SW480 (cell line): ENCODE measurements at regions not wholly inside any gene's neighbourhood (a gene's known extent, or its start where the extent isn't known, plus 50 kb on each side); places are given as distances from the start of the nearest gene placed in this dataset.
A peak's percentile ranks its signal among the peaks of the same experiment; 100 is the strongest.

Experiments used
- DNase-seq: peaks from one replicate; pipeline ENCODE4 v3.0.0-alpha.2; 2016; ENCODE audit warnings: low spot score

DNA sequence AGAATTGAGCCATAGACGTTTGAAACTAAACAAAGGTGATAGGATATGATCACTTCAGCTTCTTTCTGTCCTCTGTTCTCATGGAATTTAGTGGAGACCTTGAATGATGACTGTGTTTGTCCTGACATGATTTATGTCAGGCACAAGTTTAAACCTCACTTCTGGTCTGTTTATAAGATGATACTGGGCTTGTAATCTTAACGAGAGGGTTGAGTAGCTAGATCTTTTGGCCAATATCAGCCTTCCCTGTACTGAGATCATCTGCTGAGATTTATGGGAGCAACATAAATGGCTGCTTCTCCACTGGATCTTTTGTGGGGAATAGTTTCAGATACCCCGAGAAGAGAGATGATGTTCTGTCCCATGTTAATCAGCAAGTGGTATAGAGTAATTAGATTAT, 121.8 kb upstream of the OBI1 start:
- DNase-seq, result no peak

DNA sequence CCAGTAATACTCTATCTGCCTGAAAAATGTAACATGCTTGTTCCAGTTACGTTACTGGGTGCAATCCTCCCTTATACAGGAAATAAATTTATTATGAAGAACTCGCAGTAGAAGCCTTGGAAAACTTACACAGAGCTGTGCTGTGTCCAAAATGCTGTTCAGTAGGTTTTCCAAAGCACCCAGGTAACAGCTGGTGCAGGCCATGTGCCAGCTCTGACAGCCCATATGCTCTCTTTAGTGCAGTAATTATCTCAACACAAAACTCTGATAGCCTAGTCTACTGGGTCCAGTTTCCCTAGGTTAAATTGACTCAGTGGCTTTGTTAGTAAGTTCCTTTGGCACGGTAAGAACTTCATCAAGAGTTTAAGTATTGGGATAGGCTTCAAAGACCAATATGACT, 120.7 kb upstream of the OBI1 start:
- no peak for DNase-seq

DNA sequence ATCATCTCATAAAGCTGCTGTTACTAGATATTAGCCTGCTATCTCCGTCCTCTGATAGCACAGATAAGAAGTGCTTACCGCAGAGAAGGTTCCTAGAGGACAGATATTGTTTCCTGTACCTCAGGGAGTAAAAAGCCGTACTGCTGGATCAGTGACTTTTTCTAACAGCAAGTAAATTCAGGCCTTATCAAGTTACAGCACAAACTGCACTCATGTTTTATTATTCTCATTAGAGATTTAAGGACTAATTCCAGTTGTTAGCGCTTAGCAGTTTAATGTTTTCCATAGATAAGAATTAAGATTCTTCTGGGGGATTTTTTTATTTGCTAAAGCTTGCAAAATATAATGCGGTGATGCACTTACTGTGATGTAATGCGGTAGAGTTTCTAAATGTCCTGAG, 119.0 kb upstream of the OBI1 start:
- no peak for DNase-seq

DNA sequence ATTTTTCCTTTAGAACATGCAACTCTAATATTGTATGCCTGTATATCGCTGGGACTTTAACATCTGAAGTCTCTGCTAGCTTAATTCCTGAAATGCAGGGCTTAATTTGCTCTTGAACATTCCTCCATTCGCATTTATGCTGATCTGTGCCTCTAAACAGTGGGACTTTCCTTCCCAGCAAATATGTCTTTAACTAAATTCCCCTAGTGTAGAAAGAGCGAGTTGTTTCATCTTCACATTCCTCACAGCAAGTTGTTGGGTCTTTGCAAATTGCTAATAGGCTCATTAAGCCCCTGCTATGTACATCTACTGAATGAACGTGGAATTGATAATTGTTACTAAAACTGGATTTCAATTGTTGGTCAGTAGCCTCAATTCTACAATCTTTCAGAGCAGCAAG, 118.4 kb upstream of the OBI1 start:
- no peak for DNase-seq

DNA sequence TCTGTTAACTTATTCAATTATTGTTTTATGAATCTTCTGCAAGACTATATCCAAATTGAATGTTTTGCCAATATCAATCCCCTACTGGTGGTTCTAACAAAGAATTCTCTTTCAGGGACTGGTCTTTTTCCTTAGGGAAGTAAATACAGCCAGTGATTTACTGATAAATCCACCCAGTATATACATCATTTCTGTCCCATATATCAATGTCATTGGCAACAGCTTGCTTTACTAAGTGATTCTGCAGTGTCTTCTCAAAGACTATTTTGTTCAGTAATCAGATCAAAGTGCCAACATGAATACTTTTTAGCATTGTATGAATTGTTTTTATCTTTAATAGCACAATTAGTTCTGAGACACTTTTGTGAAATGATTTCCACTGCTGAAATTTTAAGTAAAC, 114.0 kb upstream of the OBI1 start:
- no peak for DNase-seq

DNA sequence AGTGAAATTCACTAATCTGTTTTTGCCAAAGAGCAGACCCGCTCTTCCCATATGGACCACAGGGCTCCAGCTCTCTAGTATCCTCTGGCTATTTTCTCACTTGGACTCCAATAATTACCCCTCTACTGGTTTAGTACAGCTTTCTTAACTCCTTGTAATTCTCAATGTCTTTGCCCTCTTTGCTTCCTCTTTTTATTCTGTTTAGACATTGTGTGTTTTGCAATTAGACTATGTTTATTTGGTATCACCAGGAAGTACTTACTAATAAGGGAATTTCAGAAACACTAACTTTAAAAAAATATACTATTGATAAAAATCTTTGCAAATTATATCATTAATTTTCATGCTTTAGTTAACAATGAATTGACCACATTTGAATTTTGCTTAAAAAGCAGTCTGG, 111.6 kb upstream of the OBI1 start:
- DNase-seq, result no peak

DNA sequence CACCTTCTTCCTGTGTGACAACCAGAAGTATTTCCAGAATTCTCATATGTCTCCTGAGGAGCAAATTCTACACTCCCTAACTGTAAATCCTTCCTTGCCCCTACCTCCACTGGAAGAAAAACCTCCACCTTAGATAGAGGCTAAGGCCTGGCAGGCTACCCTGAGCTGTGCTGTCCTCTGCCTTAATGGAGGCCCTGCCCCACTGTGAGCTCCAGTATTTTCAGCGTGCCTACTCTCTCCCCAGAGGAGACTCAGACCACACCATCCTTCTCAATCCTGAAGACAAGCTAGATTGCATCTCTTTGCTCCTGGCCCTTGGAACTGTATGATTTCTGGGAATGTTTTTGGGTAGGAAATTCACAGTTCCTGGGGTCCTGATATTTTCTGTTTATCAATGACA, 110.0 kb upstream of the OBI1 start:
- DNase-seq, result no peak

DNA sequence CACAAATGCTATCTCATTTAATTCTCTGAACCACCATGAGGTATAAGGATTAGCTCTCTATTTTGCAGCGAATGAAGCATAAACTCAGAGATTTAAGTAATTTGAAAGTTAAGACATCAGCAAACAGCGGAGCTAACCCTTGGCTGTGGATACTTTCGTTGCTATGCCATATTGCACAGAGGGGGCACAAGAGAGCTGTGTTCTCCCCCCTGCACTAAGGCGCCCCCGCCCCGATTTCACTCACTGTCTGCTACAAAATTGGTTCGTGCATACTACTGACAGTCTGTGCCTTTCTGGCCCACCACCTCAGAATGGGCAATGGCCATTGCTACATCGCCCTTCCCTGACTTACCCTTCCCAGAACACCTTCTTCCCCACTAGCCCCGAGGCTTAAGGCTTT, 105.7 kb upstream of the OBI1 start:
- no peak for DNase-seq

DNA sequence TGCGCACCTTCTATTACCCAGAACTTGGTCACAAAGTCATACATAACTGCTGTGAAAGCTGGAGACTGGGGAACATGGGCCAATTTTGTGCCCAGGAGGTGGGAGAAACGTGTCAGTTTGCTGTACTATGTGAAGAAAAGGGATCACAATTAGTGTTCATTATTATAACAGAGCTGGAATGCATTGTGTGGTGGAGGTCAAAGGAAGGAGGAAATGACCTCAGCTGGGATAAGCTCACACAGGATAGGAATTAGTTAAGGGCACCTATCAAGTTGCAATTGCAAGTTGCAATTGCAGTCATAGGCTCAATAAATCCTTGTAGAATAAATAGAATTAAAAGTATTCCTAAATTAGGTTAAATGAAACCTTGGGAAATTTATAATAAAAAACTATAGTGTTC, 103.9 kb upstream of the OBI1 start:
- no peak for DNase-seq

DNA sequence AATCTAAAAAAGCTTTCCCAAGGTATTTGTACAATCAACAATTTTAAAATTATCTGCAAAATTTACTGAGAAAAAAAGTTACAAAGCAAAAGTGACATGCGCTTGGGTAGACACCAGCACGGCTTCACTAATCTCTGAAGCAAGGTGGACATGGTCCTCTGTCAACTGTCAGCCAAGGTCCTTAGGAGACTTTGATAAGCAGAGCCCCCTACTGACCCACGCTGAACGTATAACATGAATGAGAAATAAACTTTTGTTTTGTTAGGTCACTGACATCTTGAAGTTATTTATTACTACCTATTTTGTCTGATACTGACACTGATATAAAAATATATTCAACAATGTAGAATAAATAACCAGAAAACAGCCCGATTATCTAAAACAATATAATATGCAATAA, 100.7 kb upstream of the OBI1 start:
- DNase-seq, result no peak

DNA sequence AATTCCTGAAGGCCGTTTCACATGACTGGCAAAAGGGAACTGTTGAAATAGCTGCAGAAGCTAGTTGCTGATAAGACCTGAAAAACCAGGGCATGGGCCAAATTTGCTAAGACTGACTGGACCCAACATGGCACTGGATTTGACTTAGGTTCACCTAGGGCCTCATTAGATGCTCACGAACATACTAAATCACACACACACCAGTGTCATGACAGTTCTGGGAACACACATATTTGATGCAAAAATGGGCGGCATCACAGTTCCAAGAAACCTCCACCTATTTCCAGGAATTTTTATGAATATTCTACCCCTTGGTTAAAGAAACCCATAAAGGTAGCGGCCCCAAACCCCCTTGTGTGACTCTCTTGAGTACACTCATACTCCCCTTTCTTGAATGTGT, 99.6 kb upstream of the OBI1 start:
- DNase-seq, result no peak

DNA sequence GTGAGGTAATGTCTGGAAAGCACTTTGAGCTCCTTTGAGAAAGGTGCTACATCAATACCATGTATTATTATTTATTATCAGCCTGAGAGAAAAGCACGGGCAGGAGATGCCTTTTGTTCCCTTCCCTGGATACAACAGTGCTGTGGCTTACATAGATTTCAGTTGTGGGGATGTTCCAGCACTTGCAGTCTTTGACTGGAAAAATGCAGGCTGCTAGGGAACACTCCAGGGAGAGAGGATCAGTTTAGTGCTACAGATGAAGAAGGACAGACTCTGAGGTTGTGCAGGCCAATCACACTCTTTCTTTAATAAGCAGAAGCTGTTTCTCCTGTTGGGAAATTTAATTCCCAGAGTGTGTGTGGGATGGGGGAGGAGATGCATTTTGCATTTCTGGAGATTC, 94.5 kb upstream of the OBI1 start:
- DNase-seq, result no peak

DNA sequence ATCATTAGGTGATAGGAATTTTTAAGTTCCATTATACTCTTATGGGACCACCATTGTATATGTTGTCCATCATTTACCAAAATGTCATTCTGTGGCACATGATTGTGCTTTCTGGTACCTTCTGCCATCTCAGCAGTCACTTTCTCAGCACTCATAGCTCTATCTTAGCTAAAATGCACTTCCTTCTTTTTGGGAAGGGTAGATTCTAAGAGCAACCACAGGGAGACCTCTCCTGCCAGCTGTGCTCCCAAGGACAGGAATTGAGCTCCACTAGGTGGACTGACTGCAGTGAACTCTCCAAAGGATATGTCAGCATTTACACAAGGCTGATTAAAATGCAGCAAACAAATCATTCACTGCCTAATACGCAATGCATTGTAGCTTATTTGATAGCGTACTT, 91.8 kb upstream of the OBI1 start:
- no peak for DNase-seq

DNA sequence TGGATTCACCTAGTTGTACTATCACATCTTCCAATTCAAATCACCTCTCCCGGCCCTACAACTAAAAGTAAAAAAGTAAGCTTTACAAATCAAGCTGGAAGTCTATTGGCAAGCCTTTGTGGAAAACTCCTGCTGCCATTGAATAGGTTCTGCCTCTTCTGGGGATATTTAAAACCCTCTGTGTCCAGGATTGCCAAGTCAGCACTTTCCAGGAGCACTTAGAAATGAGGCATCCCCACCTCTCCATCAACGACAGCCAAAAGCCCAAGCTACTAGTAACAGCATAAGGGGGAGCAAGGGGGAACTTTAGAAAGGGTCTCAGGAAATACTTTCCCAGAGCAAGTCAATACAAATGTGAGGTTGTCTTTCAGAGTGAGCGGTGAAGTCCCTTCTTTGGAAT, 85.0 kb upstream of the OBI1 start:
- no peak for DNase-seq

DNA sequence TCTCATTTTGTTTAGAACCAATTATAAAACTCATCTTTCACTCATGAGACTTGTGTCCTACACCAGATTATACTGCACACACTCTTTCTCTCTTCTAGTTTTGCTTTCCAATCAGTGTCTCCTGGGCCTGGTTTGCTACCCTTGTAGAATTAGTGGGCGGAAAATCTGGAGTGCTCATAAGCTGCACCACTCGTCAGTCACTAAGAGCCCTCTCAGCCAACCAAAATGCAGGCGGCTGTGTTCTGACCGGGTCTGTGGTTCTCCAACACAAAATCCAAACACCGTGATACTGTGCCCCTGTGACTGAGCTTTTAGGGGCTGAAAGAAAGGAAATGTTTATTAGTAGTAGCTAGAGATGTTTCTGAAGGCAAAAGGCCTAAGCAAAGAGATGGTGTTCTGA, 83.7 kb upstream of the OBI1 start:
- no peak for DNase-seq

DNA sequence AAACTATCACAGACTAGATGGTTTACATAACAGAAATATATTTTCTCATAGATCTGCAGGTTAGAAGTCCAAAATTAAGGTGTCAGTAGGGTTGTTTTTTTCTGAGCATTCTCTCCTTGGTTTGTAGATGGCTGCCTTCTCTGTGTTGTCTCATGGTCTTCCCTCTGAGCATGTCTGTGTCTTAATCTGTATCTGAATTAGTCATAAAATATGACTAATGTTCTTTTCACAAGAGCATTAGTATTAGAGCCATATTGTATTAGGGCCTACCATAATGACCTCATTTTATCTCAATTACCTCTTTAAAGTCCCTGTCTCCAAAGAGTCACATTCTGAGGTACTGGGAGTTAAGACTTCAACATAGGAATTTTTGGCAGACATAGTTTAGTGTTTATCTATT, 77.2 kb upstream of the OBI1 start:
- DNase-seq, result no peak

DNA sequence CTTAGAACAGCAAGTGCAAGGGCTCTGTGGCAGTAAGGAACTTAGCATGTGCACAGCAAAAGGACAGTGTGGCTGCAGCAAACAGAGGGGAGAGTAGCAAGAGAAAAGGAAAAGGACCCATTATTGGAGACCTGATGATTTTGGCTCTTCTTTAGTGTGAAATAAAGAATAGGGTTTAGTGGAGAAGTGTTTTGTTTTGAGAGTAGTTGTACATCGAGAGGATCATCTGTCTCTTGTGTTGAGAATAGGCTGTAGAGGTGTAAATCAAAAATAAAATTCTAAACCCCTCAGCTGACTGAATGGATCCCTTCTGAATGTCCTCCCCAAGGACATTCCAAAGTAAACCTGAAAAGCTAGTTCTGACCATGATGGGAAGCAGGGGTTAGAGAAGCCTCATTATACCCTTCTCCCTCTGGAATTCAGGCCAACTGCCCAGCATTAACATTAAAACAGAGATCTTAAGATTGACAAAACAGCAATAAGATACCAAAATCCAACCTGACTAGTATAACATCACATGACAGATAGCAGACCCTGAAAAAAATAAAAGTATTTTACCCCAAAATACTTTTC, 73.6 kb upstream of the OBI1 start:
- DNase-seq, result no peak

DNA sequence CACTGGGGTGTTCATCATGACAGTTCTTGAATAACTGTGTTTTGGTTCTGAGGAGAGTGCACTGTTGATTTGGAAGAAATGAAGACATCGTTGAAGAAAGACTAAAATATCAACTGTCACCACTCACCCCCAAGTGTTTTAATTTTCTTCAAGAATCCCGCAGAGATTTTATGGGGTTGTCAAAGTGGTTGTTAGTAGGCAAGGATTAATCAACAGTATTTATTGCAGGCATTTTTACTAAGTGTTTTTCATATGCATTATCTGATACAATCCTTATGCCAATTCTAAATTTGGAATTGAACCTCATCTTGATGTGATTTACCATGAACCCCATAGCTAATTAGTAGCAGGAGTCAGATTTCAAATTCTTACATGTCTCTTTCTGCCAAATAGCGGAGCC, 63.7 kb upstream of the OBI1 start:
- no peak for DNase-seq

DNA sequence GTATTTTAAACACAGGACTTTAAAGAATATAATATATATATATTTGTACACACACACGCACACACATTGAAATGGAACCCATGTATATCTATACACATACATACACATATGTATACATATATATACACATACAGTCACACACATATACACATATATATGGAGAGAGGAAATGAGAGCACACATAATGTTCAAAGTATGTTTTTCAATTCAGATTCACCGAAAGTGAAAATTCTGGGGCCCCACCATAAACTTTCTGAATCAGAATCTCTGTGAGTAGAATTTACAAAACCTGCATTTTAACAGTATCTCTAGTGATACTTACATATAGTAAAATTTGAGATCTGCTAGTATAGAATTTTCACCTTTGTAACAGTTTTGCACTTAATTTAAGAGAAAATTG, 60.4 kb upstream of the OBI1 start:
- DNase-seq, result no peak

DNA sequence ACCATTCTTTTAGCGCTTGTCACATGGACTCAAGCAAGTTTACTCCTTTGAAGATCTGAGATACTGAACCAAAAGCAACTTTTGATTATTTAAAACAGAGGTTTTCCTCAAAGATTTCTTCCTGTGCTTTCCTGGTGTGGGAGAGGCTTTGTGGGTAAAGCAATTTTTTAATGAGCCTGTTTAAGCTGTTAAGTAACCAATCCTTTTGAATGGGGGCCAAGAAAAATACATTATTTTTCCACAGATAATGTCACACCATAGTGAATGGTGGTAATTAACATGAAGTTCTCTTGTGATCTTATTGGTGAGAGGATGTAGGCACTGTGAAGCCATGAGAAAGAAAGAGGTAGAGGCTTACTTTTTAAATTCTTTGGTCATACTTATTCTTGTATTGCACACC, 55.8 kb upstream of the OBI1 start:
- DNase-seq, result no peak

DNA sequence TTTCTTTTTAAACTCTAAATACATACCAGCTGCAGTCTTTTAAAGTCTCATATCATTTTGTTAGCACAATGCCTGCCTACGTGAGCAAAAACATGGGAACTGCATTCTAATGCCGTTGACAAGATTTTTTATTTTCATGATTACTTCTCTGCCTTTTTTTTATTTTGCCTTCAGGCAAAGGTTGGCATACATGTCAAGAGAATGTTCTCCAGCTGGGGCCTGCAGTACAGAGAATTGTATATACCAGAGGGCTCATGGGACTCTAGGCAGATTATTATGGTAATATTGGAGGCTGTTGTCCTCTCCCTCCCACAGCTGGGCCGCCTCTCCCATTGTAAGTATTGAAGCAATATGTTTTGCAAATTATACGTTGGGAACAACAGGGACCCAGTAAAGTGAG, 53.9 kb upstream of the OBI1 start:
- DNase-seq, result no peak

DNA sequence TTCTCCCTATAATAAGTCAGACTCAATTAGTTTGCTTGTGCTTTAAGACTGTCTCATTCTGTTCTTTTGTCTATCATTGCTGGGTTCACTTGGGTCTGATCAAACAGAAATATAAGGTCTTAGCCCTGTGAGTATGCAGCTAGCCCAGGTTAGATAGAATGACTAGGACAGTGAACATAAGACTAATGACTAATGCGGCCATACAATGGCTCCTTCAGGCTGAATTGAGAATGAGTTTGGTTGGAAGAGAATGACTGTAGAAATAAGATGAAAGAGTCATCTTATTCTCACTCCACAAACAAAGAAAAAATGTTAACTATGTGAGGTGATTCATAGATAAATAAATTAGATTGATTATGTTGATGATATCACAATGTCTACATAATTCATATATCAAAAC, 50.1 kb upstream of the OBI1 start:
- DNase-seq, result peak; percentile 6
